Breast epithelium (tissue), 4 donors: ENCODE measurements at regions not wholly inside any gene's neighbourhood (a gene's known extent, or its start where the extent isn't known, plus 50 kb on each side); places are given as distances from the start of the nearest gene placed in this dataset.
"Not testable (repeated sequence)": the region's sequence is repeated elsewhere in the genome, so short reads cannot be mapped to it uniquely, and the experiment has no call there.

Source experiments
- DNase-seq, 2 donors: peaks; one replicate each; pipeline ENCODE4 v3.0.0-alpha.2; 2019; ENCODE audit warnings: low spot score in 2 of 2
- H3K27ac ChIP-seq, 2 donors: fragments of 200-600 bp; sonication (generic) in 1 of 2; one replicate each; pipeline ENCODE4 v1.5.1; 2016 to 2019; ENCODE audit warnings: mild to moderate bottlenecking in 1 of 2
- H3K27me3 ChIP-seq, 2 donors: fragments of 200-600 bp; sonication (generic) in 1 of 2; one replicate each; pipeline versions ENCODE4 v1.5.1 to v1.6.0; 2017 to 2019; ENCODE audit warnings: control low read depth in 1 of 2, mild to moderate bottlenecking in 1 of 2
- H3K36me3 ChIP-seq: fragments of 200-600 bp; one replicate; pipeline ENCODE4 v1.5.1; 2019
- H3K4me1 ChIP-seq, 2 donors: fragments of 200-600 bp; sonication (generic); one replicate each; pipeline ENCODE4 v1.5.1; 2016 to 2019; ENCODE audit warnings: control low read depth in 1 of 2
- H3K4me3 ChIP-seq, 3 donors: fragments of 200-600 bp; sonication (generic); 1 replicate in 2 of 3; 2 replicates in 1 of 3; pipeline ENCODE4 v1.5.1; 2016 to 2019; ENCODE audit warnings: mild to moderate bottlenecking in 3 of 3, moderate library complexity in 2 of 3
- H3K9me3 ChIP-seq, 2 donors: fragments of 200-600 bp; sonication (generic) in 1 of 2; one replicate each; pipeline ENCODE4 v1.5.1; 2016 to 2019; ENCODE audit warnings: control low read depth in 1 of 2
- POLR2A ChIP-seq: fragments of 450-650 bp; IDR thresholded peaks from one replicate; pipeline ENCODE4 v1.6.1; 2016; ENCODE audit warnings: antibody characterized with exemption, mild to moderate bottlenecking, moderate library complexity
- POLR2AphosphoS5 ChIP-seq, 3 donors: sonication (generic); formaldehyde crosslinking; IDR thresholded peaks; one replicate each; pipeline ENCODE4 v1.6.1; 2017; ENCODE audit warnings: antibody characterized with exemption in 3 of 3
- intact Hi-C: fragments of 100-400 bp; cut with DNase I; formaldehyde crosslinking; loops from one replicate; pipeline ENCODE4 v1.15.1; 2023; ENCODE audit warnings: low total_unique reads
- TF ChIP-seq, protein P1 (sequence below), 3 donors: fragments of 450-650 bp; IDR thresholded peaks; one replicate each; pipeline ENCODE4 v1.5.1; 2016 to 2017; ENCODE audit warnings: antibody characterized with exemption in 3 of 3, mild to moderate bottlenecking in 3 of 3, moderate library complexity in 3 of 3

DNA sequence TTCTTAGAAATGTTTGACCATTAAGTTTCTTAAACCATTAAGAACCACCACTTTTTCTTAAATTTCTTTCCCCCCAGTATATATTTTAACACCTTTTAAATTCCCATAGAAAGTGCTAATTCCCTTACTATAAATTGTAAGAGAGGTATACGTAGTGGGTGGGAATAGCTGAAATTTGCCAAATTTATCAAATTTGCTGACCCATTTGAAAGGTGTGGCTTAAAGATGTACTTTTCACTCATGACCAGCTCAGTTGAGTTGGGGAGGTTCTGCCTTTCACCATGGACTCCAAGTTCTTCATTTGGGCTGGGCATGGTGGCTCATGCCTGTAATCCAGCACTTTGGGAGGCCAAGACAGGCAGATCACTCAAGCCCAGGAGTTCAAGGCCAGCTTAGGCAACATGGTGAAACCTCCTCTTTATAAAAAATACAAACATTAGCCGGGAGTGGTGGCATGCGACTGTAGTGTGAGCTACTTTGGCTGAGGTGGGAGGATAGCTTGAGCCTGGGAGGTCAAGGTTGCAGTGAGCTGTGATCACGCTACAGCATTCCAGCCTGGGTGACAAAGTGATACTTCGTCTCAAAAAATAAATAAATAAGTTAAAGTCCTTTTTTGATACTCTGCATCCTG, 133.2 kb downstream of the MRPL57 start:
- Histone ChIP-seq H3K4me3 (no peak overlapping the region), H3K36me3 (no peaks in the 10 kb centered on the region), H3K27me3 (no peaks in the 10 kb centered on the region), H3K9me3 (no peaks in the 10 kb centered on the region), H3K27ac (no peak overlapping the region), H3K4me1 (no peaks in the 10 kb centered on the region)
- TF ChIP-seq POLR2AphosphoS5 (IDR thresholded peaks at IDR 0.05) (no peak), POLR2A (no peak)
- TF ChIP-seq, protein P1, sequence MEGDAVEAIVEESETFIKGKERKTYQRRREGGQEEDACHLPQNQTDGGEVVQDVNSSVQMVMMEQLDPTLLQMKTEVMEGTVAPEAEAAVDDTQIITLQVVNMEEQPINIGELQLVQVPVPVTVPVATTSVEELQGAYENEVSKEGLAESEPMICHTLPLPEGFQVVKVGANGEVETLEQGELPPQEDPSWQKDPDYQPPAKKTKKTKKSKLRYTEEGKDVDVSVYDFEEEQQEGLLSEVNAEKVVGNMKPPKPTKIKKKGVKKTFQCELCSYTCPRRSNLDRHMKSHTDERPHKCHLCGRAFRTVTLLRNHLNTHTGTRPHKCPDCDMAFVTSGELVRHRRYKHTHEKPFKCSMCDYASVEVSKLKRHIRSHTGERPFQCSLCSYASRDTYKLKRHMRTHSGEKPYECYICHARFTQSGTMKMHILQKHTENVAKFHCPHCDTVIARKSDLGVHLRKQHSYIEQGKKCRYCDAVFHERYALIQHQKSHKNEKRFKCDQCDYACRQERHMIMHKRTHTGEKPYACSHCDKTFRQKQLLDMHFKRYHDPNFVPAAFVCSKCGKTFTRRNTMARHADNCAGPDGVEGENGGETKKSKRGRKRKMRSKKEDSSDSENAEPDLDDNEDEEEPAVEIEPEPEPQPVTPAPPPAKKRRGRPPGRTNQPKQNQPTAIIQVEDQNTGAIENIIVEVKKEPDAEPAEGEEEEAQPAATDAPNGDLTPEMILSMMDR (IDR thresholded peaks at IDR 0.05), result no peak
- intact Hi-C loops, result no loop called here
- no peak for DNase-seq

DNA sequence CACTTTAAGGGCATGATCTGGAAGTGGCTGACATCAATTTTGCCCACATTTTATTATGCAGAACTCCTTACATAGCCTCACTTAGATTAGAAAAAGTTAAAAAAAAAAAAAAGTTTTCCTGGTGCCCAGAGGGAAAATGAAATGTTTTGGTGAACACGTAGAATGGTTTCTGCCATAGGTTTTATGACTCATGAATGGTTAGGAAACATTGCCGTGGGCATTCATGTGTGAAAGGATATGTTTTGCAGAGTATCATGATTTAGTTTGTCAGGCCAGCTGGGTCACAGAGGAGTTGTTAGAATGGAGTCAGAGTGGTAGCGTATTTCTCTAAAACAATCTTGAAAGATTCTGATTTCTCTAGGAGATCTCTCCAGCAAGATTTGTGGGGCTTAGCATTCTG, 133.8 kb downstream of the MRPL57 start:
- no peaks in the 10 kb centered on the region for H3K4me1 ChIP-seq
- H3K9me3 ChIP-seq, result no peaks in the 10 kb centered on the region
- DNase-seq, result no peak
- H3K4me3 ChIP-seq, result no peak overlapping the region
- H3K36me3 ChIP-seq, result no peaks in the 10 kb centered on the region
- intact Hi-C loops, result no loop called here
- TF ChIP-seq, protein P1 (IDR thresholded peaks at IDR 0.05), result no peak
- no peak for TF ChIP-seq POLR2AphosphoS5 (IDR thresholded peaks at IDR 0.05)
- no peak for TF ChIP-seq POLR2A
- no peak overlapping the region for H3K27ac ChIP-seq
- H3K27me3 ChIP-seq, result no peaks in the 10 kb centered on the region

DNA sequence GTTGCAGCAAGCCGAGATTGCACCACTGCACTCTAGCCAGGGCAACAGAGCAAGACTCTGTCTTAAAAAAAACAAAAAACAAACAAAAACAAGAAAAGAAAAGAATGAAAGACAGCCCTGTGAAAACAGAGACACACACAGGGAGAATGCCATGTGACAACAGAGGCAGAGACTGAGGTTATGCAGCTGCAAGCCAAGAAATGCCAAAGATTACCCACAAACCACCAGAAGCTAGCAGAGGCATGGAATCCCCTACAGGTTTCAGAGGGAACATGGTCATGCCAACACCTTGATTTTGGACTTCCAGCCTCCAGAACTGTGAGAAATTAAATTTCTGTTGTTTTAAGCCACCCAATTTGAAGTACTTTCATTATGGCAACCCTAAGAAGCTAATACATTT, 138.5 kb downstream of the MRPL57 start:
- H3K4me1 ChIP-seq, H3K36me3 ChIP-seq, H3K9me3 ChIP-seq, DNase-seq, H3K4me3 ChIP-seq, H3K27ac ChIP-seq, H3K27me3 ChIP-seq: not testable (repeated sequence)
- intact Hi-C loops, result loop anchor here (5.0 kb wide), 1 partner anchor 437 kb away; no protein-coding TSS in a partner anchor

DNA sequence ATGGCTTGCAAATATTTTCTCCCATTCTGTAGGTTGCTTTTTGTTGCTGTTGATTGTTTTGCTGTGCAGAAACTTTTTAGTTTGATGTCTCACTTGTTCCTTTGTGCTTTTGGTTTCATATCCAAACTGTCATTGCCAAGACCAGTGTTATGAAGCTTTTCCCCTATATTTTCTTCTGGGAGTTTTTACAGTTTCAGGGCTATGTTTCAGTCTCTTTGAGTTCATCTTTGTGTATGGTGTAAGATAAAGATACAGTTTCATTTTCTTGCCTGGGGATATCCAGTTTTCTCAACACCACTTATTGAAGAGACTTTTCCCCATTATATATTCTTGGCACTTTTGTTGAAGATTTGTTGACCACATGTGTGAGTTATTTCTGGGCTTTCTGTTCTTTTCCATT, 139.9 kb downstream of the MRPL57 start:
- TF ChIP-seq POLR2A, result no peak
- TF ChIP-seq, protein P1 (IDR thresholded peaks at IDR 0.05), result no peak
- no peak for TF ChIP-seq POLR2AphosphoS5 (IDR thresholded peaks at IDR 0.05)
- Histone ChIP-seq H3K4me1 (no peaks in the 10 kb centered on the region), H3K9me3 (no peaks in the 10 kb centered on the region), H3K36me3 (no peaks in the 10 kb centered on the region), H3K4me3 (no peak overlapping the region), H3K27me3 (no peaks in the 10 kb centered on the region), H3K27ac (no peak overlapping the region)
- no peak for DNase-seq
- intact Hi-C loops, result loop anchor here (5.0 kb wide), 1 partner anchor 436 kb away; no protein-coding TSS in a partner anchor

DNA sequence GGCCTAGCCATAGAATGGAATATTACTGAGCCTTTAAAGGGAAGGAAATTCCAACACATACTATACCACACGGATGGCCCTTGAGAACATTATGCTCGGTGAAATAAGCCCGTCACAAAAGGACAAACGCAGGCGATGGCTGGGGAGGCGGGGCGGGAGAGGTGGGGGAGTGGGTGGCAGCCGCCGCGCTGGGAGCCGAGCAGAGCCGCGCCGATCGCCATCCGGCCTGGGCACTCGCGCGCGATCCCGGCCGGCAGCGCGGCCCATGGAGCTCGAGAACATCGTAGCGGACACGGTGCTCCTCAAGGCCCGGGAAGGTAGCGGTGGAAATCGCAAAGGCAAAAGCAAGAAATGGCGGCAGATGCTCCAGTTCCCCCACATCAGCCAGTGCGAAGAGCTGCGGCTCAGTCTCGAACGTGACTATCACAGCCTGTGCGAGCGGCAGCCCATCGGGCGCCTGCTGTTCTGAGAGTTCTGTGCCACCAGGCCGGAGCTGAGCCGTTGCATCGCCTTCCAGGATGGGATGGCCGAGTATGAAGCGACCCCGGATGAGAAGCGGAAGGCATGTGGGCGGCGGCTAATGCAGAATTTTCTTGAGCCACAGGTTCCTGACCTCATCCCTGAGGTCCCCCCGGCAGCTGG, 140.1 kb downstream of the ZDHHC20 start:
- H3K36me3 ChIP-seq, result no peaks in the 10 kb centered on the region
- DNase-seq, result no peak
- TF ChIP-seq POLR2AphosphoS5 (IDR thresholded peaks at IDR 0.05), result no peak
- TF ChIP-seq POLR2A, result no peak
- TF ChIP-seq, protein P1 (IDR thresholded peaks at IDR 0.05), result no peak
- intact Hi-C loops, result loop anchor here (5.0 kb wide), 1 partner anchor 433 kb away; no protein-coding TSS in a partner anchor
- H3K27ac ChIP-seq, result no peak overlapping the region
- no peaks in the 10 kb centered on the region for H3K27me3 ChIP-seq
- H3K9me3 ChIP-seq, result no peaks in the 10 kb centered on the region
- peak overlapping the region; percentile 4 to 32 (median 20) for H3K4me3 ChIP-seq
- no peaks in the 10 kb centered on the region for H3K4me1 ChIP-seq
